ENCODE measurements at regions not wholly inside any gene's neighbourhood (a gene's known extent, or its start where the extent isn't known, plus 50 kb on each side); places are given as distances from the start of the nearest gene placed in this dataset.

- no peak for DNase-seq (ENCODE audit: low spot score)
- TF ChIP-seq, protein P1, sequence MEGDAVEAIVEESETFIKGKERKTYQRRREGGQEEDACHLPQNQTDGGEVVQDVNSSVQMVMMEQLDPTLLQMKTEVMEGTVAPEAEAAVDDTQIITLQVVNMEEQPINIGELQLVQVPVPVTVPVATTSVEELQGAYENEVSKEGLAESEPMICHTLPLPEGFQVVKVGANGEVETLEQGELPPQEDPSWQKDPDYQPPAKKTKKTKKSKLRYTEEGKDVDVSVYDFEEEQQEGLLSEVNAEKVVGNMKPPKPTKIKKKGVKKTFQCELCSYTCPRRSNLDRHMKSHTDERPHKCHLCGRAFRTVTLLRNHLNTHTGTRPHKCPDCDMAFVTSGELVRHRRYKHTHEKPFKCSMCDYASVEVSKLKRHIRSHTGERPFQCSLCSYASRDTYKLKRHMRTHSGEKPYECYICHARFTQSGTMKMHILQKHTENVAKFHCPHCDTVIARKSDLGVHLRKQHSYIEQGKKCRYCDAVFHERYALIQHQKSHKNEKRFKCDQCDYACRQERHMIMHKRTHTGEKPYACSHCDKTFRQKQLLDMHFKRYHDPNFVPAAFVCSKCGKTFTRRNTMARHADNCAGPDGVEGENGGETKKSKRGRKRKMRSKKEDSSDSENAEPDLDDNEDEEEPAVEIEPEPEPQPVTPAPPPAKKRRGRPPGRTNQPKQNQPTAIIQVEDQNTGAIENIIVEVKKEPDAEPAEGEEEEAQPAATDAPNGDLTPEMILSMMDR (IDR thresholded peaks at IDR 0.05), result no peak
- TF ChIP-seq POLR2A (IDR thresholded peaks at IDR 0.05) (no peak), POLR2AphosphoS5 (IDR thresholded peaks at IDR 0.05) (no peak)
- intact Hi-C loops (cut with DNase I), result no loop called here
- Histone ChIP-seq H3K27me3 (replicated peaks; ENCODE audit: insufficient read depth) (no peaks in the 10 kb centered on the region), H3K27ac (no peak overlapping the region), H3K4me1 (replicated peaks) (no peaks in the 10 kb centered on the region), H3K9me3 (no peaks in the 10 kb centered on the region), H3K4me3 (no peak overlapping the region), H3K36me3 (no peaks in the 10 kb centered on the region)
- 90% methylated on average over 7 of the region's 7 CpGs for WGBS
These were observed 129.5 kb upstream of the RTL1 start for GRCh38 chr14:101033006-101033405.

- no peaks in the 10 kb centered on the region for H3K4me1 ChIP-seq (replicated peaks)
- WGBS, result 89% methylated on average over 23 of the region's 23 CpGs
- no peak overlapping the region for H3K4me3 ChIP-seq
- DNase-seq (ENCODE audit: low spot score), result no peak
- H3K9me3 ChIP-seq, result no peaks in the 10 kb centered on the region
- TF ChIP-seq POLR2AphosphoS5 (IDR thresholded peaks at IDR 0.05), result no peak
- no peak for TF ChIP-seq POLR2A (IDR thresholded peaks at IDR 0.05)
- TF ChIP-seq, protein P1 (IDR thresholded peaks at IDR 0.05), result no peak
- intact Hi-C loops (cut with DNase I), result no loop called here
- H3K27ac ChIP-seq, result no peak overlapping the region
- no peaks in the 10 kb centered on the region for H3K27me3 ChIP-seq (replicated peaks; ENCODE audit: insufficient read depth)
- H3K36me3 ChIP-seq, result no peaks in the 10 kb centered on the region
These were observed 130.1 kb upstream of the RTL1 start for GRCh38 chr14:101033446-101034165.

DNA sequence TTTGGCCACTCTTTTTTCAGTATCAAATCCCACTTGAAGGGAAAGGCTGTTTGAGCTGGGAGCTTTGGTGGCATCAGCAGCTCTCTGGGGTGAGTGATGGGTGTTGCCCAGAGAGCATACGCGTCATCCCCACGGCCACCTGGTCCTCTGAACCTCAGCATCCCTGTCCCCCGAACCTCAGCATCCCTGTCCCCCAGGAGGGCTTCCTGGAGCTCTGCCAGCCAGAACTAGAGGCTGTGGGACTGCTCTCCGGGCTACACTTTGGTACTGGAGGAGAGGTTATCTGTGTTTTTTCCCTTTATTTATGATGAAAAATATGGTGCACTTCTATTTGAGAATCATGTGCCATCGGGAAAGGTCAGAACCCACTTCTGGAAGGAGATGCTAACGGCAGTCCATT lies 131.5 kb upstream of the RTL1 start:
- intact Hi-C loops (cut with DNase I), result no loop called here
- TF ChIP-seq POLR2AphosphoS5 (IDR thresholded peaks at IDR 0.05) (no peak), POLR2A (IDR thresholded peaks at IDR 0.05) (no peak)
- TF ChIP-seq, protein P1 (IDR thresholded peaks at IDR 0.05), result no peak
- Histone ChIP-seq H3K36me3 (no peaks in the 10 kb centered on the region), H3K4me1 (replicated peaks) (no peaks in the 10 kb centered on the region), H3K4me3 (no peak overlapping the region), H3K9me3 (no peaks in the 10 kb centered on the region), H3K27me3 (replicated peaks; ENCODE audit: insufficient read depth) (no peaks in the 10 kb centered on the region), H3K27ac (no peak overlapping the region)
- no peak for DNase-seq (ENCODE audit: low spot score)
- WGBS, result 93% methylated on average over 7 of the region's 7 CpGs

GRCh38 chr14:101035466-101036225 lies 132.1 kb upstream of the RTL1 start:
- no peaks in the 10 kb centered on the region for H3K36me3 ChIP-seq
- intact Hi-C loops (cut with DNase I), result no loop called here
- DNase-seq (ENCODE audit: low spot score), result no peak
- no peak overlapping the region for H3K27ac ChIP-seq
- H3K4me1 ChIP-seq (replicated peaks), result peaks cover 4% of the 10 kb centered on the region
- WGBS, result 87% methylated on average over 15 of the region's 15 CpGs
- TF ChIP-seq POLR2AphosphoS5 (IDR thresholded peaks at IDR 0.05), result no peak
- no peak for TF ChIP-seq POLR2A (IDR thresholded peaks at IDR 0.05)
- TF ChIP-seq, protein P1 (IDR thresholded peaks at IDR 0.05), result no peak
- H3K27me3 ChIP-seq (replicated peaks; ENCODE audit: insufficient read depth), result no peaks in the 10 kb centered on the region
- no peaks in the 10 kb centered on the region for H3K9me3 ChIP-seq
- no peak overlapping the region for H3K4me3 ChIP-seq

All from prostate gland (tissue), 2 donors.